Heart right ventricle (tissue), 16 donors: ENCODE measurements at regions not wholly inside any gene's neighbourhood (a gene's known extent, or its start where the extent isn't known, plus 50 kb on each side); places are given as distances from the start of the nearest gene placed in this dataset.

Experiments
- ATAC-seq, 8 donors: fragments of 200-7000 bp; cut with Tn5 transposase; one replicate each; pipeline ENCODE4 v1.9.1; 2020; ENCODE audit warnings: mild to moderate bottlenecking in 8 of 8, moderate library complexity in 8 of 8, moderate number of reproducible peaks in 1 of 8
- DNase-seq, 2 donors: peaks; one replicate each; pipeline ENCODE4 v3.0.0-alpha.2; 2020
- H3K27ac ChIP-seq, 10 donors: fragments of 200-600 bp; sonication (generic) in 2 of 10; one replicate each; pipeline versions ENCODE4 v1.5.0 to v1.8.0; 2020 to 2022; ENCODE audit warnings: mild to moderate bottlenecking in 3 of 10
- H3K27me3 ChIP-seq, 7 donors: fragments of 200-600 bp; one replicate each; pipeline ENCODE4 v1.8.0; 2021 to 2022; ENCODE audit warnings: mild to moderate bottlenecking in 2 of 7
- H3K36me3 ChIP-seq, 9 donors: fragments of 200-600 bp; sonication (generic) in 1 of 9; one replicate each; pipeline versions ENCODE4 v1.5.0 to v1.8.0; 2020 to 2022; ENCODE audit warnings: mild to moderate bottlenecking in 2 of 9
- H3K4me1 ChIP-seq, 9 donors: fragments of 200-600 bp; sonication (generic) in 1 of 9; one replicate each; pipeline versions ENCODE4 v1.5.0 to v1.8.0; 2020 to 2022; ENCODE audit warnings: mild to moderate bottlenecking in 4 of 9
- H3K4me3 ChIP-seq, 10 donors: fragments of 200-600 bp; sonication (generic) in 2 of 10; one replicate each; pipeline versions ENCODE4 v1.5.0 to v1.8.0; 2020 to 2022; ENCODE audit warnings: mild to moderate bottlenecking in 7 of 10, moderate library complexity in 2 of 10
- H3K9me3 ChIP-seq, 11 donors: fragments of 200-600 bp in 10 of 11; sonication (generic) in 2 of 11; one replicate each; pipeline versions ENCODE4 v1.5.0 to v1.8.0; 2013 to 2022; ENCODE audit warnings: mild to moderate bottlenecking in 2 of 11, control low read depth in 1 of 11, moderate library complexity in 1 of 11
- WGBS, 2 donors: extraction: QIAGEN DNeasy Blood & Tissue Kit; methylation state at CpG; one replicate each; pipeline ENCODE4 v1.1.7; 2013; ENCODE audit warnings: inconsistent platforms in 1 of 2; 5-methylcytosine and 5-hydroxymethylcytosine counted together
- intact Hi-C, 10 donors: fragments of 100-400 bp; cut with DNase I; formaldehyde crosslinking; loops; one replicate each; pipeline versions ENCODE4 v1.11.1 to v1.14.2; 2022
- TF ChIP-seq, protein P1 (sequence below), 9 donors: fragments of 200-600 bp; sonication (generic) in 2 of 9; IDR thresholded peaks; one replicate each; pipeline versions ENCODE4 v1.5.0 to v1.8.0; 2021 to 2022; ENCODE audit warnings: antibody characterized with exemption in 9 of 9, mild to moderate bottlenecking in 5 of 9, moderate library complexity in 1 of 9
- donor health status: Arrhythmogenic right ventricular cardiomyopathy.
- donor health status: ischemic (EF 13 %, LVEDD 7.1; RV severe dilation, severe dysfunction).
- donor health status: healthy with polysubstance abuse.
- donor health status: DM: no; HTN: yes; CAD: no.
- donor health status: DM: no; HTN: no; CAD: no.
- donor health status: ischemic (EF 25% LVEDD 6.9; RV normal size, moderate dysfunction).
- donor health status: ischemic (EF 25% LVEDD 5.7; RV mildly dilated, moderate dysfunction).
- donor health status: healthy.
- donor health status: DM: yes; HTN: yes; CAD: no.
- donor health status: Ischemic cardiomyopathy.
- donor health status: ischemic (EF 35%, LVEDD 5.7; RV mildly dilated, moderate dysfunction).
- donor health status: nonischemic (EF 11% LVEDD 7.7; RV severe dilation, severe dysfunction).
- donor health status: DM: yes; HTN: yes; CAD: no.
- donor health status: PGD.
- donor health status: ischemic (EF 29% LVEDD 5.4; RV normal size, mild dysfunction).
- donor health status: nonischemic (EF 23%, LVEDD 6.1; RV moderate dilation, normal function).

DNA sequence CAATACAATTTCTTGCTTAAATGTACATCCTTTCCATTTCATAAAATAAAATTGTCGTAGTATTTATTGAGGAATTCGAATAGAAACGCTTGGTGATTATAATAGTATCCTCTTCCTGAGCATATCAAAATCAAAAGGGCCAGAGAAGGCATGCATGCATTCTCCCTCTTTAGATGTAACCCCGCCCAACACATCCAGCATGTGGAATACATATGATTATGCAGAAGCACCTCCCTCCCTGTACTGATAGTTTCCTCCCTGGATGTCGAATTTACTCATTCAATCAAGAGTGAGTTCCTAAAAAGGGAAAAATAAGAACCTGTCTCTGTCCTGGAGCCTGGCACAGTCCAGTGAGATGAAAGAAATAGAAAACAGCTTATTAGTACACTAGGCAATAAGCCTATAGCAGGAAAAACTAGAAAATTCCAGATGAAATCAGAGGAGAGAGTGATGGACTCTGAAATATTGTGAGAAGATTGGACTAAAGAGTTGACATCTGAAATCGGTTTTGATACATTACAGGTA, 262.9 kb downstream of the RDH14 start:
- Histone ChIP-seq H3K4me1 (peaks cover 0 to 6% (median 0%) of the 10 kb centered on the region in 9 donors), H3K9me3 (no peaks in the 10 kb centered on the region), H3K36me3 (no peaks in the 10 kb centered on the region), H3K27me3 (no peaks in the 10 kb centered on the region), H3K27ac (no peak overlapping the region), H3K4me3 (no peak overlapping the region)
- 65 to 69% methylated on average over 6 of the region's 6 CpGs for WGBS, 2 donors
- DNase-seq (no peak), ATAC-seq (no peak)
- TF ChIP-seq, protein P1, sequence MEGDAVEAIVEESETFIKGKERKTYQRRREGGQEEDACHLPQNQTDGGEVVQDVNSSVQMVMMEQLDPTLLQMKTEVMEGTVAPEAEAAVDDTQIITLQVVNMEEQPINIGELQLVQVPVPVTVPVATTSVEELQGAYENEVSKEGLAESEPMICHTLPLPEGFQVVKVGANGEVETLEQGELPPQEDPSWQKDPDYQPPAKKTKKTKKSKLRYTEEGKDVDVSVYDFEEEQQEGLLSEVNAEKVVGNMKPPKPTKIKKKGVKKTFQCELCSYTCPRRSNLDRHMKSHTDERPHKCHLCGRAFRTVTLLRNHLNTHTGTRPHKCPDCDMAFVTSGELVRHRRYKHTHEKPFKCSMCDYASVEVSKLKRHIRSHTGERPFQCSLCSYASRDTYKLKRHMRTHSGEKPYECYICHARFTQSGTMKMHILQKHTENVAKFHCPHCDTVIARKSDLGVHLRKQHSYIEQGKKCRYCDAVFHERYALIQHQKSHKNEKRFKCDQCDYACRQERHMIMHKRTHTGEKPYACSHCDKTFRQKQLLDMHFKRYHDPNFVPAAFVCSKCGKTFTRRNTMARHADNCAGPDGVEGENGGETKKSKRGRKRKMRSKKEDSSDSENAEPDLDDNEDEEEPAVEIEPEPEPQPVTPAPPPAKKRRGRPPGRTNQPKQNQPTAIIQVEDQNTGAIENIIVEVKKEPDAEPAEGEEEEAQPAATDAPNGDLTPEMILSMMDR (IDR thresholded peaks at IDR 0.05) = no peak
- intact Hi-C loops = no loop called here

GRCh38 chr2:18290386-18290785, 270.1 kb downstream of the RDH14 start:
- Histone ChIP-seq H3K36me3 (no peaks in the 10 kb centered on the region), H3K9me3 (peaks cover 0 to 7% (median 0%) of the 10 kb centered on the region in 11 donors), H3K27ac (no peak overlapping the region), H3K4me1 (no peaks in the 10 kb centered on the region), H3K4me3 (no peak overlapping the region), H3K27me3 (no peaks in the 10 kb centered on the region)
- no peak for ATAC-seq
- DNase-seq = no peak
- TF ChIP-seq, protein P1 (IDR thresholded peaks at IDR 0.05) = no peak
- intact Hi-C loops = no loop called here

- DNase-seq (no peak), ATAC-seq (no peak)
- H3K4me1 ChIP-seq = no peaks in the 10 kb centered on the region
- TF ChIP-seq, protein P1 (IDR thresholded peaks at IDR 0.05) = no peak
- H3K9me3 ChIP-seq = peaks cover 0 to 16% (median 0%) of the 10 kb centered on the region in 11 donors
- intact Hi-C loops = no loop called here
- no peaks in the 10 kb centered on the region for H3K36me3 ChIP-seq
- H3K27me3 ChIP-seq = no peaks in the 10 kb centered on the region
- no peak overlapping the region for H3K27ac ChIP-seq
- H3K4me3 ChIP-seq = no peak overlapping the region
Measured at GRCh38 chr2:18286897-18287296, 273.6 kb downstream of the RDH14 start.

- intact Hi-C loops = no loop called here
- DNase-seq (no peak), ATAC-seq (no peak)
- H3K4me1 ChIP-seq = no peaks in the 10 kb centered on the region
- TF ChIP-seq, protein P1 (IDR thresholded peaks at IDR 0.05) = no peak
- no peaks in the 10 kb centered on the region for H3K36me3 ChIP-seq
- H3K27ac ChIP-seq = no peak overlapping the region
- 94% methylated on average over 4 of the region's 4 CpGs for WGBS, 2 donors
- H3K27me3 ChIP-seq = no peaks in the 10 kb centered on the region
- H3K4me3 ChIP-seq = no peak overlapping the region
- peaks cover 0 to 16% (median 0%) of the 10 kb centered on the region in 11 donors for H3K9me3 ChIP-seq
Measured at GRCh38 chr2:18284331-18284730, 276.1 kb downstream of the RDH14 start.
